Vagina (tissue), 2 donors: ENCODE measurements at regions not wholly inside any gene's neighbourhood (a gene's known extent, or its start where the extent isn't known, plus 50 kb on each side); places are given as distances from the start of the nearest gene placed in this dataset.

Experiments
- CTCF ChIP-seq, 3 experiments: fragments of 450-650 bp in 2 of 3; fragments of 200-600 bp in 1 of 3; sonication (generic) in 1 of 3; IDR thresholded peaks; one replicate each; pipeline ENCODE4 v1.5.1; 2017 to 2019; ENCODE audit warnings: antibody characterized with exemption in 3 of 3, mild to moderate bottlenecking in 2 of 3, moderate library complexity in 2 of 3
- POLR2A ChIP-seq, 2 donors: fragments of 450-650 bp; IDR thresholded peaks; one replicate each; pipeline ENCODE4 v1.6.1; 2017; ENCODE audit warnings: antibody characterized with exemption in 2 of 2, mild to moderate bottlenecking in 2 of 2, moderate library complexity in 2 of 2
- POLR2AphosphoS5 ChIP-seq, 2 donors: sonication (generic); formaldehyde crosslinking; IDR thresholded peaks; one replicate each; pipeline ENCODE4 v1.9.0; 2017; ENCODE audit warnings: antibody characterized with exemption in 2 of 2, mild to moderate bottlenecking in 2 of 2, low read depth in 1 of 2; ENCODE audit not compliant: insufficient read depth in 1 of 2

DNA sequence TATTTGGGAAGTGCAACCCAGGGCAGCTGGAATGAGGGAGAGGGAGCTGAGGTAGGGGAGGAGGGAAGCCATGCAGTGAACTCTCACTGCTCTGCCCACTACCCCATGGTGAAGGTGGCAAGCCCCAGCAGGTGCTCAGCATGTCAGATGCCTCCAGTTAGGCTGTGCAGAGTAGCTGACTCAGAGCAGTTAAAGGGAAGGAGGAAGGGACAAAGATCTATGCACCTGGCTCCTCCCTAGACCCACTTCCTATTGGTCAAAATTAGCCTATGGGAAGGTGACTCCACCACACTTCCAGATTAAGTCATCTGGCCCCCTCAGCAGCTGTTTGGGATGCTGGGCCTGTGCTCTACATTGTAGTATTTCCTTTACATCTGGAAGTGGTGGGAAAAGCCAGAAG, 125.7 kb upstream of the MTPN start:
- TF ChIP-seq CTCF (IDR thresholded peaks at IDR 0.05): no peak
- no peak for TF ChIP-seq POLR2AphosphoS5 (IDR thresholded peaks at IDR 0.05; ENCODE audit: insufficient read depth in 1 of 2, low read depth in 1 of 2)
- TF ChIP-seq POLR2A (IDR thresholded peaks at IDR 0.05): no peak
